ENCODE measurements at regions not wholly inside any gene's neighbourhood (a gene's known extent, or its start where the extent isn't known, plus 50 kb on each side); places are given as distances from the start of the nearest gene placed in this dataset.

GRCh38 chrX:45935408-45935807 lies 609.8 kb downstream of the ZNF674 start:
- H3K27me3 ChIP-seq = no peaks in the 10 kb centered on the region
- H3K9me3 ChIP-seq = no peaks in the 10 kb centered on the region
- no peak for DNase-seq
- H3K27ac ChIP-seq = no peak overlapping the region
- intact Hi-C loops (cut with DNase I) = no loop called here
- H3K4me3 ChIP-seq (replicated peaks in 1 of 3) = no peak overlapping the region
- no peaks in the 10 kb centered on the region for H3K36me3 ChIP-seq
- no peaks in the 10 kb centered on the region for H3K4me1 ChIP-seq
- no peak for TF ChIP-seq POLR2A (IDR thresholded peaks at IDR 0.05)
- no peak for TF ChIP-seq CTCF (IDR thresholded peaks at IDR 0.05)

- H3K9me3 ChIP-seq = no peaks in the 10 kb centered on the region
- WGBS, 2 donors = 82 to 85% methylated on average over 3 of the region's 3 CpGs
- no peak overlapping the region for H3K27ac ChIP-seq
- no peaks in the 10 kb centered on the region for H3K4me1 ChIP-seq
- H3K4me3 ChIP-seq (replicated peaks in 1 of 3) = no peak overlapping the region
- no peaks in the 10 kb centered on the region for H3K36me3 ChIP-seq
- H3K27me3 ChIP-seq = no peaks in the 10 kb centered on the region
- no peak for DNase-seq
- no peak for TF ChIP-seq POLR2A (IDR thresholded peaks at IDR 0.05)
- no peak for TF ChIP-seq CTCF (IDR thresholded peaks at IDR 0.05)
- intact Hi-C loops (cut with DNase I) = no loop called here
Observed at GRCh38 chrX:45912316-45912715, 632.9 kb downstream of the ZNF674 start.

- 70 to 76% methylated on average over 1 of the region's 1 CpG for WGBS, 2 donors
- TF ChIP-seq CTCF (IDR thresholded peaks at IDR 0.05) = no peak
- TF ChIP-seq POLR2A (IDR thresholded peaks at IDR 0.05) = no peak
- no peak for DNase-seq
- Histone ChIP-seq H3K4me3 (replicated peaks in 1 of 3) (no peak overlapping the region), H3K36me3 (no peaks in the 10 kb centered on the region), H3K4me1 (no peaks in the 10 kb centered on the region), H3K27me3 (no peaks in the 10 kb centered on the region), H3K9me3 (no peaks in the 10 kb centered on the region), H3K27ac (no peak overlapping the region)
- intact Hi-C loops (cut with DNase I) = no loop called here
Observed at GRCh38 chrX:45907786-45908185, 637.4 kb downstream of the ZNF674 start.

GRCh38 chrX:45903781-45904201 lies 641.4 kb downstream of the ZNF674 start:
- no peak for DNase-seq
- intact Hi-C loops (cut with DNase I) = no loop called here
- no peak for TF ChIP-seq POLR2A (IDR thresholded peaks at IDR 0.05)
- TF ChIP-seq CTCF (IDR thresholded peaks at IDR 0.05) = no peak

GRCh38 chrX:45900766-45901615 lies 644.2 kb downstream of the ZNF674 start:
- Histone ChIP-seq H3K4me1 (no peaks in the 10 kb centered on the region), H3K27me3 (no peaks in the 10 kb centered on the region), H3K36me3 (no peaks in the 10 kb centered on the region), H3K27ac (no peak overlapping the region), H3K4me3 (replicated peaks in 1 of 3) (no peak overlapping the region), H3K9me3 (no peaks in the 10 kb centered on the region)
- TF ChIP-seq CTCF (IDR thresholded peaks at IDR 0.05) = no peak
- no peak for TF ChIP-seq POLR2A (IDR thresholded peaks at IDR 0.05)
- intact Hi-C loops (cut with DNase I) = no loop called here
- DNase-seq = no peak
- 57 to 60% methylated on average over 9 of the region's 9 CpGs for WGBS, 2 donors

More at GRCh38 chrX:45903781-45904201, 641.4 kb downstream of the ZNF674 start:
- 42 to 56% methylated on average over 3 to 4 of the region's 5 CpGs for WGBS, 2 donors
- Histone ChIP-seq H3K36me3 (no peaks in the 10 kb centered on the region), H3K9me3 (no peaks in the 10 kb centered on the region), H3K27ac (no peak overlapping the region), H3K4me3 (replicated peaks in 1 of 3) (no peak overlapping the region), H3K27me3 (no peaks in the 10 kb centered on the region), H3K4me1 (no peaks in the 10 kb centered on the region)

Data from thyroid gland (tissue), 4 donors.